ENCODE measurements at regions not wholly inside any gene's neighbourhood (a gene's known extent, or its start where the extent isn't known, plus 50 kb on each side); places are given as distances from the start of the nearest gene placed in this dataset.
"Not testable (repeated sequence)": the region's sequence is repeated elsewhere in the genome, so short reads cannot be mapped to it uniquely, and the experiment has no call there.

GRCh38 chr1:244296447-244296846, 155.3 kb downstream of the ADSS2 start:
- peaks cover 7 to 22% (median 13%) of the 10 kb centered on the region in 4 donors for H3K4me1 ChIP-seq
- H3K27me3 ChIP-seq = no peaks in the 10 kb centered on the region
- TF ChIP-seq POLR2A (IDR thresholded peaks at IDR 0.05) (no peak), POLR2AphosphoS5 (IDR thresholded peaks at IDR 0.05) (no peak), EP300 (IDR thresholded peaks at IDR 0.05) (no peak), CTCF (IDR thresholded peaks at IDR 0.05) (no peak)
- H3K9me3 ChIP-seq = no peaks in the 10 kb centered on the region
- 34 to 57% (median 40%) methylated on average over 6 of the region's 6 CpGs for WGBS, 5 donors
- no peak overlapping the region for H3K27ac ChIP-seq
- DNase-seq = no peak
- no peaks in the 10 kb centered on the region for H3K36me3 ChIP-seq
- no peak overlapping the region for H3K4me3 ChIP-seq
- intact Hi-C loops (cut with DNase I; ENCODE audit: low total_unique reads) = no loop called here

GRCh38 chr1:244297087-244297486, 154.6 kb downstream of the ADSS2 start:
- no peaks in the 10 kb centered on the region for H3K9me3 ChIP-seq
- no peaks in the 10 kb centered on the region for H3K27me3 ChIP-seq
- H3K4me3 ChIP-seq = no peak overlapping the region
- no peak overlapping the region for H3K27ac ChIP-seq
- no peak for DNase-seq
- no peaks in the 10 kb centered on the region for H3K36me3 ChIP-seq
- 75 to 100% (median 91%) methylated on average over 3 of the region's 3 CpGs for WGBS, 5 donors
- no peak for TF ChIP-seq CTCF (IDR thresholded peaks at IDR 0.05)
- peaks cover 7 to 27% (median 15%) of the 10 kb centered on the region in 4 donors for H3K4me1 ChIP-seq
- intact Hi-C loops (cut with DNase I; ENCODE audit: low total_unique reads) = no loop called here

- intact Hi-C loops (cut with DNase I; ENCODE audit: low total_unique reads) = no loop called here
- Histone ChIP-seq H3K27me3 (no peaks in the 10 kb centered on the region), H3K4me3 (no peak overlapping the region), H3K4me1 (peaks cover 7 to 30% (median 17%) of the 10 kb centered on the region in 4 donors), H3K27ac (no peak overlapping the region), H3K36me3 (no peaks in the 10 kb centered on the region), H3K9me3 (no peaks in the 10 kb centered on the region)
- TF ChIP-seq POLR2A (IDR thresholded peaks at IDR 0.05) = no peak
- no peak for TF ChIP-seq EP300 (IDR thresholded peaks at IDR 0.05)
- TF ChIP-seq POLR2AphosphoS5 (IDR thresholded peaks at IDR 0.05) = no peak
- 86 to 91% (median 91%) methylated on average over 7 of the region's 7 CpGs for WGBS, 5 donors
- no peak for DNase-seq
Measured at GRCh38 chr1:244297616-244298015, 154.1 kb downstream of the ADSS2 start.

- H3K9me3 ChIP-seq; H3K27me3 ChIP-seq; DNase-seq; H3K36me3 ChIP-seq; intact Hi-C loops (cut with DNase I; ENCODE audit: low total_unique reads): not testable (repeated sequence)
- Histone ChIP-seq H3K4me3 (peak overlapping the region; percentile 25 to 35 (median 31)), H3K27ac (peak overlapping the region; percentile 16 to 86 (median 82)), H3K4me1 (peaks cover 17 to 43% (median 30%) of the 10 kb centered on the region in 4 donors)
- WGBS, 5 donors = 91 to 94% (median 91%) methylated on average over 12 of the region's 12 CpGs
Measured at GRCh38 chr1:244300029-244300375, 151.7 kb downstream of the ADSS2 start.

- Histone ChIP-seq H3K27me3 (no peaks in the 10 kb centered on the region), H3K9me3 (no peaks in the 10 kb centered on the region), H3K4me1 (peaks cover 17 to 43% (median 30%) of the 10 kb centered on the region in 4 donors), H3K27ac (peak overlapping the region; percentile 36 to 86 (median 82)), H3K4me3 (no peak overlapping the region), H3K36me3 (no peaks in the 10 kb centered on the region)
- peak; percentile 29 to 46 for DNase-seq
- WGBS, 5 donors = 82 to 94% (median 86%) methylated on average over 5 of the region's 5 CpGs
- intact Hi-C loops (cut with DNase I; ENCODE audit: low total_unique reads) = no loop called here
- TF ChIP-seq POLR2A (IDR thresholded peaks at IDR 0.05) = no peak
- peak in 1 of 3 donors; percentile 18 for TF ChIP-seq POLR2AphosphoS5 (IDR thresholded peaks at IDR 0.05)
- no peak for TF ChIP-seq CTCF (IDR thresholded peaks at IDR 0.05)
Measured at GRCh38 chr1:244301595-244302130, 150.0 kb downstream of the ADSS2 start.

Measured in stomach (tissue), 8 donors.